ENCODE measurements at regions not wholly inside any gene's neighbourhood (a gene's known extent, or its start where the extent isn't known, plus 50 kb on each side); places are given as distances from the start of the nearest gene placed in this dataset.
"Not testable (repeated sequence)": the region's sequence is repeated elsewhere in the genome, so short reads cannot be mapped to it uniquely, and the experiment has no call there.

GRCh38 chr15:77909182-77909940, 168.2 kb downstream of the TBC1D2B start:
- no peak for DNase-seq (ENCODE audit: low read depth in 2 of 2)

- not testable (repeated sequence) for DNase-seq (ENCODE audit: low read depth in 2 of 2)
Observed at GRCh38 chr15:77908752-77909111, 168.8 kb downstream of the TBC1D2B start.

GRCh38 chr15:77907824-77908751, 169.4 kb downstream of the TBC1D2B start:
- peak in 1 of 2 donors; percentile 38 for DNase-seq (ENCODE audit: low read depth in 2 of 2)

- not testable (repeated sequence) for DNase-seq (ENCODE audit: low read depth in 2 of 2)
Observed at GRCh38 chr15:77906062-77906990, 171.2 kb downstream of the TBC1D2B start.

- no peak for DNase-seq (ENCODE audit: low read depth in 2 of 2)
Observed at GRCh38 chr15:77905301-77905920, 172.1 kb downstream of the TBC1D2B start.

GRCh38 chr15:77904901-77905300, 172.6 kb downstream of the TBC1D2B start:
- DNase-seq (ENCODE audit: low read depth in 2 of 2) = no peak

GRCh38 chr15:77904436-77904821, 173.1 kb downstream of the TBC1D2B start:
- DNase-seq (ENCODE audit: low read depth in 2 of 2) = no peak

GRCh38 chr15:77903761-77904435, 173.6 kb downstream of the TBC1D2B start:
- DNase-seq (ENCODE audit: low read depth in 2 of 2) = not testable (repeated sequence)

GRCh38 chr15:77902921-77903760, 174.4 kb downstream of the TBC1D2B start:
- not testable (repeated sequence) for DNase-seq (ENCODE audit: low read depth in 2 of 2)

GRCh38 chr15:77901921-77902750, 175.4 kb downstream of the TBC1D2B start:
- no peak for DNase-seq (ENCODE audit: low read depth in 2 of 2)

- DNase-seq (ENCODE audit: low read depth in 2 of 2) = no peak
Observed at GRCh38 chr15:77901251-77901881, 176.1 kb downstream of the TBC1D2B start.

- DNase-seq (ENCODE audit: low read depth in 2 of 2) = peak in 1 of 2 donors; percentile 29
Observed at GRCh38 chr15:77900331-77900963, 177.1 kb downstream of the TBC1D2B start.

GRCh38 chr15:77899776-77900175, 177.7 kb downstream of the TBC1D2B start:
- DNase-seq (ENCODE audit: low read depth in 2 of 2) = not testable (repeated sequence)

GRCh38 chr15:77898811-77899730, 178.4 kb downstream of the TBC1D2B start:
- DNase-seq (ENCODE audit: low read depth in 2 of 2) = no peak

- no peak for DNase-seq (ENCODE audit: low read depth in 2 of 2)
Observed at GRCh38 chr15:77897896-77898406, 179.6 kb downstream of the TBC1D2B start.

GRCh38 chr15:77897113-77897895, 180.2 kb downstream of the TBC1D2B start:
- DNase-seq (ENCODE audit: low read depth in 2 of 2) = not testable (repeated sequence)
